ENCODE measurements at regions not wholly inside any gene's neighbourhood (a gene's known extent, or its start where the extent isn't known, plus 50 kb on each side); places are given as distances from the start of the nearest gene placed in this dataset.

- DNase-seq: no peak
Measured at GRCh38 chr3:103075282-103075681, 640.5 kb downstream of the ZPLD1 start.

DNA sequence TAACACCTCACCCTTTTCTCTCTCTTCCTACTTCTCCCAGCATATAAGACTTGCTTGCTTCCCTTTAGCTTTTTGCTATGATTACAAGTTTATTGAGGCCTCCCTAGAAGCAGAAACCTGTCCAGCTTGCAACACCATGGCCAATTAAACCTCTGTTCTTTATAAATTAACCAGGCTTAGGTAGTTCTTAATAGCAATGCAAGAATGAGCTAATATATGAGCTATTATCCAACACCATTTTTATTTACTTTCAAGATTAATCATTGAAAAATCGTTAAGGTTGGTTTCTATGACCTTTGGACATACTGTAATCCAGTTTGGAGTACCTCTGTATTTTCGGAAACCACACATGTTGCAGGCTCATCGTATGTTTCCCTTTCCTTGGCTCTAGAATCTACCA lies 643.1 kb downstream of the ZPLD1 start:
- DNase-seq: no peak

DNA sequence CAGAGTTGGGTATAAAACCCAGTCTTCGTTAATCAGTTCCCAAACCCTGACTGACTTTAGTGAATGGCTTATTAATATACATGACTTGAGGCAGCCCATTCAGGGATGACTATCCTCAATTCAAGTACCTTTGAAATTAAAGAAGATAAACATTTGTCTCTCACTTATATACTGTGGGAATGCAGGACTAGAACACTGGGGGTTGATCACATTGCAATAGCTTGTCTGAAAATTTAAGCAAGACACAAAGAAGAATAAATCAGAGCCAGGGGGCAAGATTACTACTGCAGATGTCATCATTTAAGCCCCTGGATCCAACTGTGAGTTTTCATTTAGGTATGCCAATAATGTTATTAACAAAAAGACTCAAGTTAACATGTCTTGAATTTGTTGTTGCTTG lies 647.7 kb downstream of the ZPLD1 start:
- no peak for DNase-seq

DNA sequence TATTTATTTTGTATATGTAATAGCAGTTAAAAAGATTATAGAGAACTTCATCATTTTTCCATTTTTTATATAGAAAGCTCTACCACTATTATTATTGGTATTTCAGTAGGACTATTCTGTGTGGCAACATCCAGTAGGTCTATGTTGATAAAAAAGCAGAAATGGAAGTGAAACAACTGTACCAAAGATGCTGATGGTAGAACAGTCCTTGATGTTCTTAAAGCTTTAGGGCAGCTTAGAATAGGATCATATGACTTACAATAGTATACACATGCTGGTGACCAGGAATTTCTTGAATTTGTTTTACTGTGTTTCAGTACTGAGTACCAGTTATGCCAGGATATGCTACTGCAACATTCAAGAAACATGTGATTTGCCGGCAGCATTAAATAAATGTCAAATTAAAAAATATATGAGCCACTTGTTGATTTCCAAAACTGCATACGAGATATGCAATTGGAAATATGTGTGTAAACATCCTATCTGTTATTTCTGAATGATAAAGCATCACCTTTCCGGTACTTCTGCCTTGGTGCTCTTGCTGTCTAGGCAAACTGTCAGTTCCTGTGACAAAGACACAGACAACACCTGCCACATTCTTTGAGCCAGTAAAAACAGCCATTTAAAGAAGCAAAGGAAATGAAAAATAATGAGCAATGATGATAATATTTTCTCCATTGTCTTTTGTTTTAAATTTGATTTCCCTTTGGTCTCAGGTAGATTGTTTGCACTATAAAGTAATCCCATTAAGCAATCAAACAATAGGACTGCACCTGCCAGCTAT lies 649.2 kb downstream of the ZPLD1 start:
- DNase-seq: no peak

DNA sequence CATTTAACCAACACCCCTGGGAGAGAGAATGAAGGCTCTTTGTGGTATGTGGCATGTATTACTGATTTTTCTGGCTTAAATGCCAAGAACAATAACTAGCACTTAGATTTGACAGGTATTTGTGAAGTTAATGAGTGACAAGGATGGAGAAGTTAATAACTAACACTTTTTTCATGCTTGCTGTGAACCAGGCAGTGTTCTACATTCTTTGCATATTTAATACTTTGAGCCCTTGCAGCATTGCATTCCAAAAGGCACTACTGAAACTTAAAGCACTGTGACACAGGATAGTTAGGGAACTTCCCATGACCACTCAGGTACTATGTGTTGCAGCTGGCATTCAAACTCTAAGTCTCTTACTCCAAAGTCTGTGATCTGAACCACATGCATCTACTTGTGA lies 650.6 kb downstream of the ZPLD1 start:
- DNase-seq: no peak

DNA sequence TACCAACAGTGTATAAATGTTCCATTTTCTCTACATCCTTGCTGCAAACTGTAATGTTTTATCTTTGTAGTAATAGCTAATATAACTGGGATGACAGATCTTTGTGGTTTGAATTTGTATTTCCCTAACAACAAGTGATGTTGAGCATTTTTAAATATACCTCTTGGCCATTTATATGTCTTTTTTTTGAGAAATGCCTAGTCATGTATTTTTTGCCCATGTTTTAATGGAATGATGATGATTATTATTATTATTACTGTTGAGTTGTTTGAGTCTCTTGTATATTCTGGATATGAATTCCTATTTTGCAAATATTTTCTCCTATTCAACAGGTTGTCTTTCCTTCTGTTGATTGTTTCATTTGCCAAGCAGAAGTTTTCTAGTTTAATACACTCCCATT lies 654.9 kb downstream of the ZPLD1 start:
- DNase-seq: no peak

DNA sequence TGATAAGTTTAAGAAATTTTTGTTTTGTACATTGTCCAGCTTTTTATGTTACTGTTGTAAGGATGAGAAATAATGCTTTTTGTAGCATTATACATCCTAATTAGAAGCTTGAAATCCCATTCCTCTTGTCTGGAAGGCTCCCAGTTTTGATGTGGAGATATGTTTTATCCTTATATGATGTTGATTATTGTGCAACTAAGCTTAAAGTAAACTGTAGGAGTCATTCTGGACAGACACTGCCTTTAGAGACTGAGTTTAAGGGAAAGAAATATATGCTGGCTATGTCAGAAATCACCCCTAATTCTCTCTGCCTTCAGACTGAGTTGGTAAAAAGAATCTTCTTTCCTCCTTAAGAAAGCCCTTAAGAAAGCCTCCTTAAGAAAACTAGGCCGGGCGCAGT lies 670.4 kb downstream of the ZPLD1 start:
- DNase-seq: no peak

DNA sequence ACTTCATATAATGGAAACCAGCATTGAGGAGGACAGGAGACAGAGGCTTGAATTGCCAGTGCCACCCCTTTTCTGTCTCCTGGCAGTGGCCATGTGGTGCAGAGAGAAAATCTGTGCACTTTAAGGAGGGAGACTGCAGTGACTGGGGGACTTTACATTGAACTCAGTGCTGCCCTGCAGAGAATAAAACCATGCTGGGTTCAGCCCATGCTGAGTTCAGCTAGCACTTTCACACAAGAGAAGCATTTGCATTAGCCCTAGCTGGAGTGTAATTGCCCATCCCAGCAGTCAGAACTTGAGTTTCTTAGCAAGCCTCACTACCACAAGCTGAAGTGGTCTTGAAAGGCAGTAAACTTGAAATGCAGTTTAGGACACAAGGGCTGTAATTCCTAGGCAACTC lies 677.5 kb downstream of the ZPLD1 start:
- DNase-seq: no peak

GRCh38 chr3:103126115-103126514 lies 691.3 kb downstream of the ZPLD1 start:
- no peak for DNase-seq

- no peak for DNase-seq
Measured at GRCh38 chr3:103127098-103127630, 692.3 kb downstream of the ZPLD1 start.

DNA sequence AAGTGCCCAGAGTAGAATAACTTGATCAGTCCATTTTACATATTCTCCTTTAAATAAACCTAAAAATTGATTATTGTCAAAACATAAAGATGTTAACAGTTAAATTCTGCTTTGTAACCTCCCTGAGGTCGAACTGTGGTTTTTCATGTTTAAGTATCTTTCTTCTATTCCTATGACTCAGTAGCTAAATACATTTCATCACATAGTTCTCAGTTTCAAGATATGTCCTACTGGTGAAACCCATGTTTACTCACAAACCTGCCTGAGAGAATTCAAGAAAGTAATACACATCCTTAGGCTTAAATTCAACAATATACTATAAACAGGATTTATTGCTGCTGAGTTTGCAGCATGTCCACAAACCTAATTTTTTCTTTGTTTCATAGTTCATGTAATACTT lies 692.9 kb downstream of the ZPLD1 start:
- no peak for DNase-seq

DNA sequence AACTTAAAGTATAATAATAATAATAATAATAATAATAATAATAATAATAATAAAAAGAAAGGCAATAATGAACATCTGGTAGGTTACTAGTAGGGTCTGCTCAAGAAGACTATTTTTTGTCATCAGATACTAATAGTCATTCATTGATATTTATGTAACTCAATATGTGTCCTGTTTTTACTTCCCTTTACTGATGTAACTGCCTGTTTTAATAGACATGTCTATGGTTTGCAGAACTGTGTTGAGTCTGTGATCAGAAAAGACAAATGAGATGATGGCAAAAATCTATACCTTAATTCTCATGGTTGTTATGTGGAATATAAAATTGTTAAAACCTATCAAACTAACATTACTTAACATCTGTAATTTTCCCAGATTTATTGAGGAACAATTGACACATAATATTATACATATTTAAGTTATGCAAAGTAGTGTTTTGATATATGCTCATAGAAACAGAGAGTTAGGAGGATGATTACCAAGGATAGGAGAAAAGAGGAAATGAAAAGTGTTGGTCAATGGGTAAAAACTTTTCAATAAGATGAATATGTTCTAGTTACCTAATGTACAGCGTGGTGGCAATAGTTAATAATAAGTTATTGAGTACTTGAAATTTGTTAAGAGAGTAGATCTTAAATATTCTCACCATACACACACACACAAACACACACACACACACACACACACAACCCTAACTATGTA lies 699.4 kb downstream of the ZPLD1 start:
- no peak for DNase-seq

- no peak for DNase-seq
Measured at GRCh38 chr3:103136621-103137020, 701.8 kb downstream of the ZPLD1 start.

- no peak for DNase-seq
Measured at GRCh38 chr3:103137830-103138229, 703.0 kb downstream of the ZPLD1 start.

GRCh38 chr3:103158183-103158582 lies 723.4 kb downstream of the ZPLD1 start:
- DNase-seq: no peak

- no peak for DNase-seq
Measured at GRCh38 chr3:103166890-103167289, 732.1 kb downstream of the ZPLD1 start.

DNA sequence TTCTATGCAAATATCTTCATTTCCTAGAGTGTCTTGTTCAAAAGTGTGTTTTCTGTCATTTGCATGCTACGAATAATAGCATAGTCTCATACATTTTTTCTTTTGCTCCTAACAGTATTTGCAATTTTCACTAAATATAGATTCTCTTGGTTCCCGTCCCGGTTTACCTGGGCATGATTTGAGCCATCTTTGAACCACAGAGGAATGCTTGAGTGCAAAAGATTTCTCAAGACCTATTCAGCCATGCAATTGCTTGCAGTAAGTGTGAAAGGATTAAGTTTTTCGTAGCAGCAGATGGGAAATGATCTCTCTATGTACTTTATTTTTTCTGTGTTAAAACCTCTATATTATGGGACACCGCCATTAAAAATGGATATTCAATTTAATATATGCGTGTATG lies 733.0 kb downstream of the ZPLD1 start:
- DNase-seq: no peak

DNA sequence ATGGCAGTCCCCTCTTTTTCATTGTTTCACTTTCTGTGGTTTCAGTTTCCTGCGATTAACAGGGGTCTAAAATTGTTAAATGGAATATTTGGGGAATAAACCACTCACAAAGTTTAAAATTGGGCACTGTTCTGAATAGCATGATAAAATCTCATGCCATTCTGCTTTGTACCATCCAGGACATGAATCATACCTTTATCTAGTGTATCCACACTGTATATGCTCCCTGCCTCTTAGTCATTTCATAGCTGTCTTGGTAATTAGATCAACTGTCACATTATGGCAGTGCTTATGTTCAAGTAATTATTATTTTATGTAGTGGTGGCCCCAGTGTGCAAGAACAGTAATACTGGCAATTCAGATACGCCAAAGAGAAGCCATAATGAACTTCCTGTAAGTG lies 734.5 kb downstream of the ZPLD1 start:
- no peak for DNase-seq

- no peak for DNase-seq
Measured at GRCh38 chr3:103170651-103171050, 735.8 kb downstream of the ZPLD1 start.

GRCh38 chr3:103173940-103174339 lies 739.1 kb downstream of the ZPLD1 start:
- no peak for DNase-seq

DNA sequence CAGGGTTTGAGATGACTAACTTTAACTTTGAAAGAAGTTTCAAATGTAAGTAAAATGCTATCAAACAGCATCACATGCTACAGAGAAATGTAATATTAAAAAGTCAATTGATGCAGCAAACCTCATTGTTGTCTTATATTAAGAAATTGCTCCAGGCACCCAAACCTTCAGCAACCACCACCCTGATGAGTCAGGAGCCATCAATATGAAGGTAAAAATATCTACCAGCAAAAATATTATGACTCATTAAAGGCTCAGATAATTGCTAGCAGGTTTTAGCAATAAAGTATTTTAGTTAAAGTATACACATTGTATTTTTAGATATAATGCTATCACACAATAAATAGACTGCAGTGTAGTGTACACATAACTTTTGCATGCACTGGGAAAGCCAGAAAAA lies 746.3 kb downstream of the ZPLD1 start:
- DNase-seq: no peak

GRCh38 chr3:103184772-103185171 lies 750.0 kb downstream of the ZPLD1 start:
- no peak for DNase-seq

GRCh38 chr3:103189941-103190340 lies 755.1 kb downstream of the ZPLD1 start:
- DNase-seq: no peak

DNA sequence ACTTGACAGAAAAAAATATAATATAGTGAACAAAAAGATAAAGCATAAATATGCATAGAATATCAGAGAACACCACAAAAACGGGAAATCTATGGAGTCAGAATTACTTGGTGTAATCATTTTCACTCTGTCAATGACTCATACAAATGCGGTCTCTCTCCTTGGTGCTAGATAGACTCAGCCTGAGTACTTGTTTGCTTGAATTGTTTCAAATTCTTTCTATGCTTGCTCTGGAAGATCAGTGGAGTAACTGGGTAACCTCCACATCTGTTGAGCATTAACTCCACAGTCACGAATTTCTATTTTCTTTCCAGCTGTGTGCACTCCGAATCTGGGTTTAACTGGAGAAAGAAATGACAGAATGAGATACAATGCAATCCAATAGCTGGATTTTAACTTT lies 760.4 kb downstream of the ZPLD1 start:
- no peak for DNase-seq
